Anterior cingulate cortex (tissue), 58 donors: ENCODE measurements at regions not wholly inside any gene's neighbourhood (a gene's known extent, or its start where the extent isn't known, plus 50 kb on each side); places are given as distances from the start of the nearest gene placed in this dataset.
"Not testable (repeated sequence)": the region's sequence is repeated elsewhere in the genome, so short reads cannot be mapped to it uniquely, and the experiment has no call there.

Experiments used
- DNase-seq, 58 donors: peaks; one replicate each; lab custom pipeline; 2025; lab: John Stamatoyannopoulos, UW

DNA sequence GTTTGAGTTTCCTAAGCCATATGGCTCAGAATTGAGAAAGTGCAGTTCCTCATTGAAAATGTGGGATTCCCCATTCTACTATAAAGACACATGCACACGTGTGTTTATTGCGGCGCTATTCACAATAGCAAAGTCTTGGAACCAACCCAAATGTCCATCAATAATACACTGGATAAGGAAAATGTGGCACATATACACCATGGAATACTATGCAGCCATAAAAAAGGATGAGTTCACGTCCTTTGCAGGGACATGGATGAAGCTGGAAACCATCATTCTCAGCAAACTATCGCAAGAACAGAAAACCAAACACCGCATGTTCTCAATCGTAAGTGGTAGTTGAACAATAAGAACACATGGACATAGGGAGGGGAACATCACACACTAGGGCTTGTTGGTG lies 154.8 kb downstream of the SEC23IP start:
- not testable (repeated sequence) for DNase-seq

- no peak for DNase-seq
Observed at GRCh38 chr10:120047926-120048325, 155.4 kb downstream of the SEC23IP start.

GRCh38 chr10:120048391-120048790 lies 155.9 kb downstream of the SEC23IP start:
- DNase-seq, result no peak

DNA sequence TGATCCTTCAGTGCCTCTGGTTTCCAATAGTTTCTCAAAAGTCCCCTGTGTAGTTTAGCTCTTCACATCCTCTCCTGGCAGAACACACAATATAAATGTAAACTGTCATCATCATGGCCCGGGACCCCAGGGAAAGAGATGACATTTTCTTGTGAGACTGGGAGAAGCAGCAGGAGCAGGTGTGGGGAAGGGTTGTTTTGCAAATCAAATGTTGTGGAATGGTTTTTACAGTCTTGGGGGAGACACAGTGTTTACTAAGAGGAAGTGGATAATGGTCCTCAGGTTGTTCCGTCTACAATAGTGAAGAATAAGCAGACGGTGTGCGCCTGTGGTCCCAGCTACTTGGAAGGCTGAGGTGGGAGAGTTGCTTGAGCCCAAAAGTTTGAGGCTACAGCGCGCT lies 159.1 kb downstream of the SEC23IP start:
- no peak for DNase-seq

DNA sequence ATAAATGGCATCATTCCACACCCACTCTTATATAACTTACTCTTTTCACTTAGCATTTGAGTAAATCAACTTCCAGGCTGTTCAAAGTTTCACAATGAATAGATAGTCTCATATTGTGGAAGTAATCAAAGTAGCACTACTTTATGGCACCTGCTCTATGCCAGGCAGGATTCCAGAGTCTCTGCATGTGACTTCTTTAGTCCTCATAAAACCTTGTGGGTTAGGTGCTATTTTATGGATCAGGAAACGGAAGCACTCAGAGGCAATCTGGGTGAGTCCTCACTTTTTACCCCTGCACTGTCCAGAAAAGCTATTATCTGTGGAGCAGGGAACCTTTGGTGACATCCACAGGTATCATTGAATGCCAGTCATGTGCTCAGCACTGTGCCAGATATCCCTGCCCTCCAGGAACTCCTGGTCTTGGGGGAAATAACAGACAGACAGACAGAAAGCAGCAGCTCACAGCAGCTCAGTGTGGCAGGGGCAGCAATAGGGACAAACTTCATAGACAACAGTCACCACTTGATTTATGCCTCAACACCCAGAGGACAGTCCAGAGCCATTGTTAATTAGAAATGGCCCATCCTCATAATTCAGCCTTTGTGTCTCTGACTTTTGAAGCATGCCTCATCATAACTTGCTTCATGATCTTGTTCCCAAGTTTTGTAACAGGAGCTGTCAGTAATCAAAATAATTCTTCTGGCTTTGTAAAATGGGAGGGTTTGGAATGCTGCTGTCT lies 160.6 kb downstream of the SEC23IP start:
- DNase-seq, result no peak

- not testable (repeated sequence) for DNase-seq
Observed at GRCh38 chr10:120059790-120060189, 167.3 kb downstream of the SEC23IP start.

DNA sequence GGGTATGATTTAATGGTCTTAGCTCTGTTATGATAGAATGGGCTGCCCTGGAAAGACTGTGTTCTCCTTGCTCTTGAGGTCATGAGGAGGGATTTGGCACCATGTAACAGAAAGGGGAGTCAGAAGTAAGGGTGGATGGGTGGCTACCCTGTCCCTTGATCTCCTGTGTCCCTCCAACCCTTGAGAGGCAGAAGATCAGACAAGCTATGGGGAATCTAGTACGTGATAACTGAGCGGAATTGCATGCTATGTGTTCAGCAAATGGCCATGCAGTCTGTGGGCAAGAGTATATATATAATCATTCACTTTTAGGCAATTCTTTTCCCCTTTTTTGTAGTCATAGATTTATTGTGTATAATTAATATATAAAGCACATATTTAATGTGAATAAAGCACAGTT lies 174.9 kb downstream of the SEC23IP start:
- DNase-seq, result no peak

DNA sequence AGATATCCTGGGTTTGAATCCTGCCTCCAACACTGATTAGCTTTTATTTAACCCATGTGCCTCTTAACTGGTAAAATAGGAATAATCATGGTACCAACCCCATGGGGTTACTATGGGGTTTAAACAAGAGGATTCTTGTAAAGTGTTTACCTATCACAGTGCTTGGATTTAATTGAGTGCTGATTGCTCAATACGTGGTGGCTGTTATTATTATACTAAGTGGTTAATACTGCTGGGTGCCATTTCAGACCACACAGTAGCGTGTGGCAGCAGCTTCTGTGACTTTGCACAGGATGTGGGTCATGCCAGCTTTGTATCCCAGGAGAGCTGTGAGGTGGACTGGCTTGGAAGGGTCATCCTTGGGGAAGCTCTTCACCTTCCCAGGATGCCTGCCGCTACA lies 177.2 kb downstream of the SEC23IP start:
- DNase-seq, result no peak

DNA sequence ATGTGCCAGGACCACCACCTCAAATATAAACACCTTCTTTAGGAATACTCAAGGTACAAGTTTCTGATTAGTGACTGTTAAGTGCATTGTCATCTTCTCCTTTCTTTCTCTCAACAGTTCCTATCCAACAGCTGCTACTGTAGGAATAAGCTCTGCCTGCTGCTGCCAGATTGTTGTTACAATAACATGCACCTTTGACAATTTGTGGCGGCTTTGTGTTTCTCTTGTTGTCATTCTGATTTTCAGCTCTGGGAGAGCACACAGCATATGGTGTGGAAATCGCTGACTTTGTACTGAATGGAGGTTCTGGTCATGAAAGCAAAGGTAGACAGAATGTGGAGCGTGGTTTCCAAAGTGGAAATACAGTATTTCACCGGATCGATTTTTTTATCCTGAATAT lies 182.8 kb downstream of the SEC23IP start:
- no peak for DNase-seq

- DNase-seq, result no peak
Observed at GRCh38 chr10:120076996-120077706, 184.6 kb downstream of the SEC23IP start.

GRCh38 chr10:120077707-120078492 lies 185.4 kb downstream of the SEC23IP start:
- no peak for DNase-seq

- no peak for DNase-seq
Observed at GRCh38 chr10:120085096-120085796, 192.7 kb downstream of the SEC23IP start.

- no peak for DNase-seq
Observed at GRCh38 chr10:120086066-120086465, 193.5 kb downstream of the SEC23IP start.

GRCh38 chr10:120087109-120087508 lies 194.6 kb downstream of the SEC23IP start:
- no peak for DNase-seq

DNA sequence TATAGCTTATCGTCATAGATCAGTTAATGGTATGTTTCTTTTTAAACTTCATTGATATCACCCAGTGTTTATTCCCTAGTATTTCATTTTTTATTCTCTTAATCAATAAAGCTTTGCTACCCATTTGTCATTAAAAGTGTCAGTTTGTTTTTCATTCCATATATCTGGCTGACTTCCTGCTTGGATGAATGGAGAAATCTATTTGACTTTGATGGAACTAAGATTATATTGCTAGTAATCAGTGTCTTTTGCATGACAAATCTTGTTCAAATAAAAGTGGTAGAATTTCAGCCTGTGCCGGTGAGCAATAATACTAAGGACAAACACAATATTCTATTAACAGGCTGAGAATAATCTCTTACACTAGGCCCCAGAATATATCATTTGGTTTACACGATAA lies 203.3 kb downstream of the SEC23IP start:
- no peak for DNase-seq

DNA sequence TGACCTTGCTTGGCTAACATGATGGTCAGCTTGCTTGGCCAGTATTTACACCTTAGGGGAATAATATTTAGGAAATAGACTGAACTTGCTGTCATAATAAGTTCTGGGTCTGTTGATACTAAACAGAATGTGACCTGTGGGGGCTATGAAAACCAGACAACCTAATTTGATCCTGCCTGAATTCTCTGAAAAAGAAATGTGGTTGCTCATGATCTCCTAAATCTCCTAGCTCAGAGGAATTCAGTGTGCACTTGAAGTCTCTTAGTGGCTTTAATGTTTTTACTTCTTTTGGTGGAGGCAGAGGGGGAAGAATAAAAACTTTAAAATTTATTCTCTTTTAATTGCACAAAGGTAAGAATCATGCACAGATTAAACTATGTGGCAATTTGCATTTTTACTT lies 205.2 kb downstream of the SEC23IP start:
- DNase-seq, result no peak

DNA sequence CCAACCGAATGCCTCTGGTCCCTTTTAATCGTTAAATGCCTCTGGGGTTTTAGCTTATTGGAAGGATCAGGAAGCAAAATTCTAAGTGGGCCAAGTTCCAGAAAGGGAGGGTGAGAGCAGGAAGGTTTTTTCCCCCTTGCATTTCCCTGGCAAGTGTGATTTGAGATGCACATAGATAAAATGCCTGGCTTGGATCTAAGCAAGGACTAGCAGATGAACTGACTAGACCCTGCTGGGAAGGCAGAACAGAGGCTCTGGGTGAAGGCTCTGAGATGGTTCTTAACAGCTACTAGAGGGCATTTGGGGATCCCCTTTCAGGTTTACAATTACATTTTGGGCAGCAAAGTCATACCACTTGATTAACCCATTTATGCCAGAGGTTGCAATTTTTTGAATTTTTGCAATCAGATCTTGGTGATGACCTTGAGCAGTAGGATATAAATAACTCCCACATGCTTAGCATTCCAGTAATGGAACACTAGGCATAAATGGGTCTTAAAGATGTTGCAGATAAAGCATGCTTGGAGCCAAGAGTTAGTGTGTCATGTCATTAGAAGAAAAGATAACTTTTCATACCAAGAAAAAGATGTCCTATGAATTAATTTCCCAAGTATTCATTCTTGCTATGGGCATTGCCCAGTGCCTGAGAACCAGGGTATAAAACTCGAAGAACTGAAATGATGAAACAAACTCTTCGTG lies 205.9 kb downstream of the SEC23IP start:
- no peak for DNase-seq

- no peak for DNase-seq
Observed at GRCh38 chr10:120103738-120104560, 211.4 kb downstream of the SEC23IP start.

DNA sequence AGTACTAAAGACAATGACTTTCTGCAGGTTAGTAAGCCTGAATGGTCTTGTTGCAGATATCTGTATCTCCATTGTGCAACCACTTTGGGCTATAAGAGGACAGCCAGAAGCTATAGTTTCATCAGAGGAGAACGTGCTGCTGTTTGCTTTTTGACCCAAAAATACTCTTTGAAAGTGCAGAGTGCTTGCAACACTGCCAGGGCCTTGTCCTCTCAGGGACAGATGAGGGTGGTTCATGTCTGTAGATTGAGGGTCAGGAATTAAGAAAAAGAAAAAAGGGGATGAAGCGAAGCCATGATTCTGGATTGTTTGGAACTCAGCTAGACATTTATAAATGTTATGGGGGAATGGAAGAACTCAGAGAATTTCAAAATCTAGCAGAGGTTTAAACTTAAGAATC lies 212.5 kb downstream of the SEC23IP start:
- no peak for DNase-seq
